ENCODE measurements at regions not wholly inside any gene's neighbourhood (a gene's known extent, or its start where the extent isn't known, plus 50 kb on each side); places are given as distances from the start of the nearest gene placed in this dataset.

GRCh38 chr4:123577225-123577906, 180.8 kb downstream of the SPRY1 start:
- DNase-seq: no peak

DNA sequence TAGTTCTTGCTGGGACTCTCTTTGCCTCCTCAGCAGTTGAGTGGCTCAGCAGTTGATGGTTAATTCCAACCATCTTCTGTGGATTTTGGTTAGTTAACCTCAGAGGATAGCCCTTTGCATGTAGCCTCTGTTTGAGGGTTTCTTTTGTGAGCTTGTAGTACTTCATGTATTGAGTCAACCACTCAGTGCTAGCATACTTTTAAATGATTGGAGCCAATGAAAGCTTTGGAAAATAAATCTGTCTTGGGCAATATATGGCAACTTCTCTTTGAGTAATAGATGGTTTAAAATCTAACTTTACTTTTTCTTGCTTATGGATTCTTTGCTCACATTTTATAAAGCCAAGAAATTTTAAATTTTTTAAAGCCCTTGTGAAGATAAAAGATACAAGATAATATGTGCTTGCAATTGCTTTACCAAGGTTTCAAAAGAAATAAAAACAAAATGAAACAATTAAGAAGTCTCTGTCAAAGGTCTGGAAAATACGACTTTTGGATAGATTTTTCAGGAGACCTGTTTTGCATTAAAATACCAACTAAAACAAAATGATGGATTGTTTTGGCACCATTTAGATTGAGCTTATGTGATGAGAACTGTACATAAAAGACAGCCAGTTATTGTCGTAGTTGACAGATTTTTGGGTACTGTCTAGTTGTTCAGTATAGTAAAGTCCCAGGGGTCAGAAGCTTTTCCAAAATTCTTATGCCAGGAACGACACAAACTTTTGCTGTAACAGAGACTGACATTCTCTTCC, 181.9 kb downstream of the SPRY1 start:
- DNase-seq: no peak

- DNase-seq: no peak
These were observed 183.4 kb downstream of the SPRY1 start for GRCh38 chr4:123579961-123580360.

DNA sequence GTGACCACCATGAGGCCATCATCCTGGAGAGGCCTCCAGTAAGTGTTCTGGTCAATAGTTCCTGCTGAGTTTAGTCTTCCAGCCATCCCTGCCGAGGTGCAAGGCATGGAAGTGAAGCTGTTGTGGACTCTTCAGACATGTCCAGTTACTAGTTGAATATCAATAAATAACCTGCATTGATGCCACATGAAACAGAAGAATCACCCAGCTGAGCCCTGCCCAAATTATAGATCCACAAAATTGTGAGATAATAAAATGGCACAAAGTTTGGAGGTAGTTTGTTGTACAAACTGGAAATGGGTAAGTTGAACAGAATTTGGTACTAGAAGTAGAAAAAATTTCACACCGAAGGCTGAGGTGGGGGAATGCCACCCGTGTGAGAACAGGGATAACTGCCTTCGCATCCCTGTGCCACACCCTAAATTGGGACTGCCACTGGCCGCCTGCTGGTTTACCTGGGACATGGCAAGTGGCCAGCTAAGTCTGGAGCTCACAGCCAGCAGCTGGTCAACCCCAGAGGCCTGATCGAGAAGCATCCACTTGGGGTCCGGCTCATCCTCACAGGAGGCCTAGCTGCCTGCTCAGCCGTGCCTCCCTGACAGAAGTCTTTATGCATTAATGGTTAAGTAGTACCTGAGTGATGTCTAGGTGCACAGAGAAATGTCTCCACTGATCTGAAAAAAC, 184.5 kb downstream of the SPRY1 start:
- DNase-seq: no peak

- no peak for DNase-seq
These were observed 185.2 kb downstream of the SPRY1 start for GRCh38 chr4:123581802-123582201.

DNA sequence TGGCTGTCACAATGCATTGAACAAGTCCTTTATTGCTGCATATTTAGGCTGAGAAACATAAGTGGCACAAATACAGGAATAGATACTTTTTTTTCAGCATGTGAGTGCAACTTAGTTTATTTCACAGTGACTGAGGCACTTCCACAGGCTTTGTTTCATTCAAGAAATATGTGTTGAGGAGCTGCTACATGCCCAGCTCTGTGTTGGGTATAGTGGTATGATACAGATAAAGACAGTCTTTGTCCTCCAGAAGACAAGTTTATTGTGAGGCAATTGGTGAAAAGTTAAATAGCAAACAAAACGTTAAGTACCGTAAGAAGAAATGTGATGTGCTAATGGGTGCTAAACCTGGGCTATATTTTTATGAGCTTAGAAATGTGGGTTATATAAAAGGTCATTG, 186.4 kb downstream of the SPRY1 start:
- DNase-seq: no peak

DNA sequence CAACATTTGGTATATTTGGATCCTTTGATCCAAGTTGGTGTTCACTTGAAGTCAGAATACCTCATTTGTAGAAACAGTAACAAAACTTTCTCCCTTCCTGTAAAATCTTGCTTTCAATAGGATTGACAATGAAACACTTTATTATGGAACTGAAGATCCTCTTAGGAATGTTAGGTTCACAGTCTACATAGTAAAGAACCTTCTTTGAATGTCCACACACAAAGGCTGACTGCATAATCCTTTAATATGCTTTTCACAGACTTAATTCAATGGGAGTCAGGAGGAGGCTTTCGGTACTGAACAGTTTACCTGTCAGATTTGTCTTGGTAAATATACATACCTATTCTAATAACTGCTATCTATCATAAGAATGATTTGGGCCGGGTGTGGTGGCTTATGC, 188.5 kb downstream of the SPRY1 start:
- DNase-seq: no peak

DNA sequence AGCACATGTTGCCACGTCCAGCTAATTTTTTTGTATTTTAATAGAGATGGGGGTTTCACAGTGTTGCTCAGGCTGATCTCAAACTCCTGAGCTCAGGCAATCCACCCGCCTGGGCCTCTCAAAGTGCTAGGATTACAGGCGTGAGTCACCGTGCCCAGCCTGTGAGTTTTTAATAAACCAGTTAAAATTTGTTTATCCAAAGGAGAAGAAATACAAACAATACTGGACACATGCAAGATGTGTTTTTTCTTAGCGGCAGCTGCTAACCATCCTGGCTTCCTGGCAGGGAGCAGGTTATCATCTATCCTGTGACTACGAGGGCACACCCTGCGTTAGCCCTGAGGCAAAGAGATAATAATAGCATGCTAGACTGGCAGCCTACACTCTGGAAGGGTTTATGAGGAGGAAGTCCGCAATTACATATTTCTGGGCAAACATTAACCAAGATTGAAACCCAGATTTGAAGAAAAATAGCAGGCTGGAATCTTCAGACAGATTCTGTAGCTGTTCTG, 191.4 kb downstream of the SPRY1 start:
- DNase-seq: no peak

GRCh38 chr4:123588631-123589241, 192.1 kb downstream of the SPRY1 start:
- DNase-seq: peak; percentile 8

DNA sequence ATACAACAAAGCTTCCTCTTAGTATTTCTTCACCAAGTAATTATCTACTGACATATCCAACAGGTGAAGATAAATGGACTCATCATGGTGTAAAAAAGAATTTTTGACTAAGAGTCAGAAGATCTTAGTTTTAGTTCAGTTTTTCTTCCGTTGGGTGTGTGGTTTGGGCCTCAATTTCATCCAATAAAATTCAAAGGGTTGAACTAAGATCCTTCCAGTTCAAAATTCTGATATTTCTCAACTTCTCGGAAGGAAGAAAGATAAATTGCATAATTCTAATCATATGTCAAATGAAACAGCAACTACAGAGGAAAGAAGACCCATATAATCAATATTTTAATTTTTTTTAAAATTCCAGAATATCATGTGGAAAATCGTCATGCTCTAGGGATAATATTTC, 192.7 kb downstream of the SPRY1 start:
- DNase-seq: no peak

- no peak for DNase-seq
These were observed 195.3 kb downstream of the SPRY1 start for GRCh38 chr4:123591875-123592274.

- peak; percentile 15 for DNase-seq
These were observed 197.1 kb downstream of the SPRY1 start for GRCh38 chr4:123593655-123594054.

DNA sequence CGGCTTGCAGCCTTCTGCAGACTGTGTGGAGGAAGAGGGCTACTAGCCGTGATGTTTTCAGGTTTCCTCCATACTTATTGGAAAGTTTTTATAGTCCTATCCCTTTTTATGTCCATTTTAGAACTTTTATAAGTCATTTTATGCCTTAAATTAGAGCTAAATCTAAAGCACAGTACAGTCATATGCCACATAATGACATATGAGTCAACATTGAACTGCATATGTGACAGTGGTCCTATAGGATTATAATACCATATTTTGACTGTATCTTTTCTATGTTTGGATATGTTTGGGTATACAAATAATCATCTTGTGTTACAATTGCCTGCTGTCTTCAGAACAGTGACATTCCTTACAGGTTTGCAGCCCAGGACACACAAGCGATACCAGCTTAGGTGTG, 200.2 kb downstream of the SPRY1 start:
- no peak for DNase-seq

DNA sequence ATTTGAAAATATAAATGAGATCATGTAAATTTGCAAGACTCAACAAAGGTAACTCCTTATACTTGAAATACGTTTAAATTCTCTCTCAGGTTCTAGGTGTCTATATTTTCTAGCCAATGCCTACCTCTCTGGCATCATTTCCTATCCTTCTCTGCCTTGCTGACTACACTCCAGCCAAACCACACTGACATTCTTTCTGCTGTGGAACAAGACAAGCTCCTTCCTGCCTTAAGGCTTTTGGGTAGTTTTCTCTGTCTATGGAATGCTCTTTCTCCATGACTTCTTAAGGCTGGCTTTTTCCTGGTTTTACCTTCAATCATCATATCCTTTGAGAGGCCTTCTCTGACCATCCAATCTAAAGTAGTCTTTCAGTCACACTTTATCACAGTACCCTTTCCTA, 201.0 kb downstream of the SPRY1 start:
- no peak for DNase-seq

- DNase-seq: no peak
These were observed 201.7 kb downstream of the SPRY1 start for GRCh38 chr4:123598331-123598730.

- no peak for DNase-seq
These were observed 202.7 kb downstream of the SPRY1 start for GRCh38 chr4:123599061-123599919.

DNA sequence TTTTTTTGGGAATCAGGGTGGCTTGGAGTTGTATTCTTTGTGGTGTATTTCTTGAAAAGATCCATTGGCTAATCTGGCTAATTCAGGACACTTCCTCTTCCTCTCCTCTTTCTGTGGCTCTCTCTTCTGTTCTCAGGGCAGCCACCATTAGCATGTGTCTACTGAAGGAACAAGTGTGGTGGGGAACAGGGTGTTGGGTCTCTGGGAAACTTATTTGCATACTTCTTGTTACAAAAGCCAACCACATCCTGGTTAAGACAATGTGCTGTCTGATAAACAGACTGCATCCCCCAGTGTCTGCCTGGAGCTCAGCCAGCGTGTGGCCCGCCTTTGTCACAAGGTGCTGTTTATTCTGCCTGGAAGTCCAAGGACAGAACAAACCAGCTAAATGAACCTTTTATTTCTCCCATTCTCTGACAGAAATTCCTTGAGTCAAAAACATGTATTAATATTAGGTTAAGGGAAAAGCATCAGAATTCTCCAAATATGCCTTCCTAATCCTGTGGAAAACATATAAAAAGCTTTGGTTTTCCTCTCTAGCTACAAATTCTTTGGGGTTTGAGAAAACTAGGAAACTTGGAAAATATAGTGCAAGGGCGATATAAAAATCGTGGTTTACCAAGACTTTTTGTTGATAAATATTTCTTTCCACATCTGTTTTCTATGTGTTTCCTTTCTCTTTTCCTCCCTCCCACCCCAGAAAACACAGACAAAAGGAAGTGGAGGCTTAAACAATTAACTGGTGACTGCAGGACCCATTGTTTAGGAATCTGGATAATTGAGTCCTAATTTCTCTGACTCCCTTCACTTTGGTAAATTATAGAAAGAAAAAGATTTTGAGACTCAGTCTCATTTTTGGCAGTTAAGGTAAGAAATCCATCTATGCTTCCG, 203.6 kb downstream of the SPRY1 start:
- DNase-seq: peak; percentile 54

DNA sequence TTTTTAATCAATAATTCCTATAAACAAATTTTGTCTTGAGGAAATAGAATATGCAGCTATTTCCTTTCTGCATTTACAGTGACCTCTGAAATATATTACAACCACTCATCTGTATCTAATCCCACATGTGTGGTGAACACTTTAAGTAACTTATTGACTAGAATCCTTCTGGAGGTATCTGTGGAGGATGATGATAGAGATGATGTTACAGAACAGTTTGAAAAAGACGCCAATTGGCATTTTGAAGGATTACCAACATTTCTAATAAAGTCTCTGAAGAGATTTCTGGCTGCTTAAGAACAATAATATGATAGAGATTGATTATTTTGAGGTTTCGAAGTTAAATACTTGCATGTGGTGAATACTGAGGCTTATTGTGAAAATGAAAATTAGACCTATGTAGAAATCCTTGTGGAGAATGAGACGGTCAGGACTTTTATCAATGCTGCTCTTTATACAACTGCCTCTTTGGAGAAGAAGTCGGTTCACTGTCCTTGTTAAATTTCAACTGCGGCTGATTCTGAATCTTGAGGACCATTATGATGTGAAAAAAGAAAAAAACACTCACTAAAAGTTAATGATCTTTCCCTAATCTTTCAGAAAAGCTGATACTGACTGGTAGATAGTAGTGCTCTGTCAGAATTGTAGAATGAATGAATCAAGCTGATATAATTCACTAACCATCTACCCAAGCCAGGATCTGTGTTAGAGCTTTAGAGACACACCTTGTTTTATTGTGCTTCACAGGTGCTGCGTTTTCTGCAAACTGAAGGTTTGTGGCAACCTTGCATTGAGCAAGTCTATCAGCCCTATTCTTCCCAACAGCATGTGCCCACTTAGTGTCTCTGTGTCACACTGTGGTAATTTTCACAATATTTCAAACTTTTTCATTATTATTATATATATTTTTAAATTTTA, 204.7 kb downstream of the SPRY1 start:
- no peak for DNase-seq

- peak; percentile 8 for DNase-seq
These were observed 205.4 kb downstream of the SPRY1 start for GRCh38 chr4:123602007-123602406.

- no peak for DNase-seq
These were observed 206.6 kb downstream of the SPRY1 start for GRCh38 chr4:123603165-123603564.

All from activated CD4-positive, alpha-beta T cell treated with anti-CD3 and anti-CD28 coated beads, Interleukin-2, amount 50 U/mL, for 16 hours (primary cell).